GM23338 (cell line): ENCODE measurements at regions not wholly inside any gene's neighbourhood (a gene's known extent, or its start where the extent isn't known, plus 50 kb on each side); places are given as distances from the start of the nearest gene placed in this dataset.

ENCODE experiments used
- ATAC-seq: fragments of 200-7000 bp; cut with Tn5 transposase; 3 replicates; pipeline ENCODE4 v1.9.1; 2020
- DNase-seq: peaks from one replicate; pipeline ENCODE4 v3.0.0-alpha.2; 2015; ENCODE audit warnings: low spot score
- H2AFZ ChIP-seq: fragments of 200-600 bp; sonication (generic); 2 replicates; pipeline ENCODE4 v1.8.0; 2016; ENCODE audit warnings: antibody characterized with exemption, mild to moderate bottlenecking, moderate library complexity
- H3F3A ChIP-seq: fragments of 200-600 bp; sonication (generic); replicated peaks from 2 replicates; pipeline ENCODE4 v1.8.0; 2017; ENCODE audit warnings: antibody characterized with exemption, mixed run types, low read depth
- H3K27ac ChIP-seq: fragments of 200-600 bp; sonication (generic); 2 replicates; pipeline ENCODE4 v1.6.1; 2016; ENCODE audit warnings: low read depth
- H3K27me3 ChIP-seq: fragments of 200-600 bp; sonication (generic); 2 replicates; pipeline ENCODE4 v1.8.0; 2016; ENCODE audit warnings: mild to moderate bottlenecking, mixed run types, moderate library complexity; ENCODE audit not compliant: insufficient read depth
- H3K36me3 ChIP-seq: fragments of 200-600 bp; sonication (generic); 2 replicates; pipeline ENCODE4 v1.8.0; 2016; ENCODE audit warnings: mild to moderate bottlenecking; ENCODE audit not compliant: insufficient read depth
- H3K4me1 ChIP-seq: fragments of 200-600 bp; sonication (generic); 2 replicates; pipeline ENCODE4 v1.8.0; 2016; ENCODE audit warnings: mild to moderate bottlenecking, moderate library complexity; ENCODE audit not compliant: insufficient read depth
- H3K4me2 ChIP-seq: fragments of 200-600 bp; sonication (generic); 2 replicates; pipeline ENCODE4 v1.7.1; 2017; ENCODE audit warnings: mixed run types
- H3K4me3 ChIP-seq: fragments of 200-600 bp; sonication (generic); 2 replicates; pipeline ENCODE4 v1.6.1; 2016; ENCODE audit warnings: mixed run types
- H3K79me2 ChIP-seq: fragments of 200-600 bp; sonication (generic); replicated peaks from 2 replicates; pipeline ENCODE4 v1.8.0; 2017; ENCODE audit warnings: mild to moderate bottlenecking; ENCODE audit not compliant: insufficient read depth
- H3K9me2 ChIP-seq: fragments of 200-600 bp; sonication (generic); 2 replicates; pipeline ENCODE4 v1.8.0; 2017; ENCODE audit not compliant: insufficient read depth
- H4K20me1 ChIP-seq: fragments of 200-600 bp; sonication (generic); replicated peaks from 2 replicates; pipeline ENCODE4 v1.8.0; 2017; ENCODE audit warnings: mild to moderate bottlenecking; ENCODE audit not compliant: insufficient read depth
- H3K27ac Mint-ChIP-seq: 2 replicates; pipeline ENCODE4 v1.8.0; 2020; ENCODE audit warnings: inconsistent platforms, mild to moderate bottlenecking, moderate library complexity, mixed read lengths
- H3K27me3 Mint-ChIP-seq: 3 replicates; pipeline ENCODE4 v1.8.0; 2022; ENCODE audit warnings: low read depth, mild to moderate bottlenecking, moderate library complexity, mixed read lengths, inconsistent platforms; ENCODE audit not compliant: insufficient read depth, poor library complexity
- H3K36me3 Mint-ChIP-seq: 3 replicates; pipeline ENCODE4 v1.8.0; 2021; ENCODE audit warnings: low read depth, mild to moderate bottlenecking, inconsistent platforms, moderate library complexity, mixed read lengths
- H3K4me1 Mint-ChIP-seq: 3 replicates; pipeline ENCODE4 v1.8.0; 2020; ENCODE audit warnings: mild to moderate bottlenecking, inconsistent platforms, mixed read lengths
- H3K4me3 Mint-ChIP-seq: 3 replicates; pipeline ENCODE4 v1.8.0; 2021; ENCODE audit warnings: moderate library complexity, mild to moderate bottlenecking, inconsistent platforms, mixed read lengths
- H3K9me3 Mint-ChIP-seq: 3 replicates; pipeline ENCODE4 v1.8.0; 2020; ENCODE audit warnings: moderate library complexity, mild to moderate bottlenecking, inconsistent platforms, mixed read lengths
- CREB1 ChIP-seq: fragments of 250-450 bp; sonication (Bioruptor Pico); IDR thresholded peaks from 2 replicates; pipeline ENCODE4 v1.5.0; 2020; ENCODE audit warnings: low read depth, mild to moderate bottlenecking, moderate library complexity
- EZH2 ChIP-seq: fragments of 200-600 bp; sonication (generic); IDR thresholded peaks from one replicate; pipeline ENCODE4 v1.8.0; 2017; ENCODE audit warnings: antibody characterized with exemption, mild to moderate bottlenecking, low read depth; ENCODE audit not compliant: unreplicated experiment
- EZH2phosphoT487 ChIP-seq: fragments of 200-600 bp; sonication (generic); IDR thresholded peaks from one replicate; pipeline ENCODE4 v1.8.1; 2018; ENCODE audit warnings: antibody characterized with exemption; ENCODE audit not compliant: unreplicated experiment
- JUNB ChIP-seq: IDR thresholded peaks from one replicate; pipeline ENCODE4 v1.6.1; 2016; ENCODE audit warnings: antibody characterized with exemption; ENCODE audit not compliant: unreplicated experiment
- NANOG ChIP-seq: IDR thresholded peaks from 2 replicates; pipeline ENCODE4 v1.6.1; 2016; ENCODE audit warnings: antibody characterized with exemption, borderline replicate concordance
- POLR2AphosphoS5 ChIP-seq: IDR thresholded peaks from 2 replicates; pipeline ENCODE4 v1.6.1; 2016; ENCODE audit warnings: antibody characterized with exemption, low read depth
- STAT1 ChIP-seq: IDR thresholded peaks from one replicate; pipeline ENCODE4 v1.6.1; 2016; ENCODE audit warnings: antibody characterized with exemption; ENCODE audit not compliant: unreplicated experiment
- ZNF114 ChIP-seq: fragments of 250-450 bp; sonication (Bioruptor Pico); IDR thresholded peaks from 2 replicates; pipeline ENCODE4 v1.5.0; 2020; ENCODE audit warnings: mild to moderate bottlenecking, moderate library complexity
- ZNF331 ChIP-seq: fragments of 250-450 bp; sonication (Bioruptor Pico); IDR thresholded peaks from 2 replicates; pipeline ENCODE4 v1.5.0; 2020; ENCODE audit warnings: low read depth, mild to moderate bottlenecking, moderate library complexity
- TF ChIP-seq, protein P1 (sequence below): IDR thresholded peaks from 2 replicates; pipeline ENCODE4 v1.6.1; 2016; ENCODE audit warnings: antibody characterized with exemption
- TF ChIP-seq, protein P2 (sequence below), 2 experiments: fragments of 200-600 bp in 1 of 2; sonication (generic) in 1 of 2; conservative IDR thresholded peaks; 2 replicates each; pipeline versions ENCODE4 v1.5.1 to v1.6.1; 2016 to 2017; ENCODE audit warnings: antibody characterized with exemption in 2 of 2, low read depth in 2 of 2, mild to moderate bottlenecking in 2 of 2, moderate library complexity in 1 of 2
- TF ChIP-seq, protein P3 (sequence below): fragments of 250-450 bp; sonication (Bioruptor Pico); IDR thresholded peaks from 2 replicates; pipeline ENCODE4 v1.5.0; 2020; ENCODE audit warnings: mild to moderate bottlenecking, moderate library complexity
- TF ChIP-seq, protein P4 (sequence below): IDR thresholded peaks from one replicate; pipeline ENCODE4 v1.6.1; 2018; ENCODE audit warnings: antibody characterized with exemption; ENCODE audit not compliant: unreplicated experiment

DNA sequence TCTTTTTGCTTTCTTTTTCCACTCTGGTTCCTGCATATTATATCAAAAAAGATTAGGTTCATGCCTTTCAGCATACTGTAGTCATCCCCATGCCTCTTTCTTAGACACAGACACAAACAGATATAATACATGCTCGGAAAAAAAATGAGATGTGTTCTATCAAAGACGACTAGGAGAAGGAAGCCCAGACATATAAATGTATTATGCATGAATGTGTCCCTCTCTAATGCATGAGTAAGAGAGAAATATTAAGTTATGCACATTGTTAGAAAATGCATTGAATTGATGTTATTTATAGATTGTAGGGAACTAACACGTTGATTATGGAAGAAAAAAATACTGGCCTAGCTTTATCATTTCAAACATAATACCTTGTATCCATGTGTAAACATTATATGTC is 252.4 kb upstream of the BCHE start:
- Histone ChIP-seq H3K9me2 (no peaks in the 10 kb centered on the region), H3K4me1 (no peaks in the 10 kb centered on the region), H3K27me3 (no peaks in the 10 kb centered on the region), H3K36me3 (no peaks in the 10 kb centered on the region), H3K79me2 (no peaks in the 10 kb centered on the region), H4K20me1 (no peaks in the 10 kb centered on the region), H2AFZ (no peak overlapping the region), H3K4me2 (no peak overlapping the region), H3F3A (no peaks in the 10 kb centered on the region), H3K4me3 (no peak overlapping the region), H3K27ac (no peak overlapping the region)
- H3K4me1 Mint-ChIP-seq, result peaks cover 10% of the 10 kb centered on the region
- no peak overlapping the region for H3K27ac Mint-ChIP-seq
- no peaks in the 10 kb centered on the region for H3K36me3 Mint-ChIP-seq
- H3K27me3 Mint-ChIP-seq, result no peaks in the 10 kb centered on the region
- no peak for DNase-seq
- ATAC-seq, result no peak
- H3K4me3 Mint-ChIP-seq, result no peak overlapping the region
- no peaks in the 10 kb centered on the region for H3K9me3 Mint-ChIP-seq
- TF ChIP-seq EZH2 (no peak), POLR2AphosphoS5 (no peak), STAT1 (no peak), ZNF114 (no peak), EZH2phosphoT487 (no peak), ZNF331 (CRISPR knock-in tag) (no peak), NANOG (no peak), JUNB (no peak), CREB1 (CRISPR knock-in tag) (no peak)
- TF ChIP-seq, protein P1, sequence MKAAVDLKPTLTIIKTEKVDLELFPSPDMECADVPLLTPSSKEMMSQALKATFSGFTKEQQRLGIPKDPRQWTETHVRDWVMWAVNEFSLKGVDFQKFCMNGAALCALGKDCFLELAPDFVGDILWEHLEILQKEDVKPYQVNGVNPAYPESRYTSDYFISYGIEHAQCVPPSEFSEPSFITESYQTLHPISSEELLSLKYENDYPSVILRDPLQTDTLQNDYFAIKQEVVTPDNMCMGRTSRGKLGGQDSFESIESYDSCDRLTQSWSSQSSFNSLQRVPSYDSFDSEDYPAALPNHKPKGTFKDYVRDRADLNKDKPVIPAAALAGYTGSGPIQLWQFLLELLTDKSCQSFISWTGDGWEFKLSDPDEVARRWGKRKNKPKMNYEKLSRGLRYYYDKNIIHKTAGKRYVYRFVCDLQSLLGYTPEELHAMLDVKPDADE, result no peak
- TF ChIP-seq, protein P2, sequence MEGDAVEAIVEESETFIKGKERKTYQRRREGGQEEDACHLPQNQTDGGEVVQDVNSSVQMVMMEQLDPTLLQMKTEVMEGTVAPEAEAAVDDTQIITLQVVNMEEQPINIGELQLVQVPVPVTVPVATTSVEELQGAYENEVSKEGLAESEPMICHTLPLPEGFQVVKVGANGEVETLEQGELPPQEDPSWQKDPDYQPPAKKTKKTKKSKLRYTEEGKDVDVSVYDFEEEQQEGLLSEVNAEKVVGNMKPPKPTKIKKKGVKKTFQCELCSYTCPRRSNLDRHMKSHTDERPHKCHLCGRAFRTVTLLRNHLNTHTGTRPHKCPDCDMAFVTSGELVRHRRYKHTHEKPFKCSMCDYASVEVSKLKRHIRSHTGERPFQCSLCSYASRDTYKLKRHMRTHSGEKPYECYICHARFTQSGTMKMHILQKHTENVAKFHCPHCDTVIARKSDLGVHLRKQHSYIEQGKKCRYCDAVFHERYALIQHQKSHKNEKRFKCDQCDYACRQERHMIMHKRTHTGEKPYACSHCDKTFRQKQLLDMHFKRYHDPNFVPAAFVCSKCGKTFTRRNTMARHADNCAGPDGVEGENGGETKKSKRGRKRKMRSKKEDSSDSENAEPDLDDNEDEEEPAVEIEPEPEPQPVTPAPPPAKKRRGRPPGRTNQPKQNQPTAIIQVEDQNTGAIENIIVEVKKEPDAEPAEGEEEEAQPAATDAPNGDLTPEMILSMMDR (conservative IDR thresholded peaks at IDR 0.05; ENCODE audit: low read depth in 2 of 2), result no peak
- TF ChIP-seq, protein P3, sequence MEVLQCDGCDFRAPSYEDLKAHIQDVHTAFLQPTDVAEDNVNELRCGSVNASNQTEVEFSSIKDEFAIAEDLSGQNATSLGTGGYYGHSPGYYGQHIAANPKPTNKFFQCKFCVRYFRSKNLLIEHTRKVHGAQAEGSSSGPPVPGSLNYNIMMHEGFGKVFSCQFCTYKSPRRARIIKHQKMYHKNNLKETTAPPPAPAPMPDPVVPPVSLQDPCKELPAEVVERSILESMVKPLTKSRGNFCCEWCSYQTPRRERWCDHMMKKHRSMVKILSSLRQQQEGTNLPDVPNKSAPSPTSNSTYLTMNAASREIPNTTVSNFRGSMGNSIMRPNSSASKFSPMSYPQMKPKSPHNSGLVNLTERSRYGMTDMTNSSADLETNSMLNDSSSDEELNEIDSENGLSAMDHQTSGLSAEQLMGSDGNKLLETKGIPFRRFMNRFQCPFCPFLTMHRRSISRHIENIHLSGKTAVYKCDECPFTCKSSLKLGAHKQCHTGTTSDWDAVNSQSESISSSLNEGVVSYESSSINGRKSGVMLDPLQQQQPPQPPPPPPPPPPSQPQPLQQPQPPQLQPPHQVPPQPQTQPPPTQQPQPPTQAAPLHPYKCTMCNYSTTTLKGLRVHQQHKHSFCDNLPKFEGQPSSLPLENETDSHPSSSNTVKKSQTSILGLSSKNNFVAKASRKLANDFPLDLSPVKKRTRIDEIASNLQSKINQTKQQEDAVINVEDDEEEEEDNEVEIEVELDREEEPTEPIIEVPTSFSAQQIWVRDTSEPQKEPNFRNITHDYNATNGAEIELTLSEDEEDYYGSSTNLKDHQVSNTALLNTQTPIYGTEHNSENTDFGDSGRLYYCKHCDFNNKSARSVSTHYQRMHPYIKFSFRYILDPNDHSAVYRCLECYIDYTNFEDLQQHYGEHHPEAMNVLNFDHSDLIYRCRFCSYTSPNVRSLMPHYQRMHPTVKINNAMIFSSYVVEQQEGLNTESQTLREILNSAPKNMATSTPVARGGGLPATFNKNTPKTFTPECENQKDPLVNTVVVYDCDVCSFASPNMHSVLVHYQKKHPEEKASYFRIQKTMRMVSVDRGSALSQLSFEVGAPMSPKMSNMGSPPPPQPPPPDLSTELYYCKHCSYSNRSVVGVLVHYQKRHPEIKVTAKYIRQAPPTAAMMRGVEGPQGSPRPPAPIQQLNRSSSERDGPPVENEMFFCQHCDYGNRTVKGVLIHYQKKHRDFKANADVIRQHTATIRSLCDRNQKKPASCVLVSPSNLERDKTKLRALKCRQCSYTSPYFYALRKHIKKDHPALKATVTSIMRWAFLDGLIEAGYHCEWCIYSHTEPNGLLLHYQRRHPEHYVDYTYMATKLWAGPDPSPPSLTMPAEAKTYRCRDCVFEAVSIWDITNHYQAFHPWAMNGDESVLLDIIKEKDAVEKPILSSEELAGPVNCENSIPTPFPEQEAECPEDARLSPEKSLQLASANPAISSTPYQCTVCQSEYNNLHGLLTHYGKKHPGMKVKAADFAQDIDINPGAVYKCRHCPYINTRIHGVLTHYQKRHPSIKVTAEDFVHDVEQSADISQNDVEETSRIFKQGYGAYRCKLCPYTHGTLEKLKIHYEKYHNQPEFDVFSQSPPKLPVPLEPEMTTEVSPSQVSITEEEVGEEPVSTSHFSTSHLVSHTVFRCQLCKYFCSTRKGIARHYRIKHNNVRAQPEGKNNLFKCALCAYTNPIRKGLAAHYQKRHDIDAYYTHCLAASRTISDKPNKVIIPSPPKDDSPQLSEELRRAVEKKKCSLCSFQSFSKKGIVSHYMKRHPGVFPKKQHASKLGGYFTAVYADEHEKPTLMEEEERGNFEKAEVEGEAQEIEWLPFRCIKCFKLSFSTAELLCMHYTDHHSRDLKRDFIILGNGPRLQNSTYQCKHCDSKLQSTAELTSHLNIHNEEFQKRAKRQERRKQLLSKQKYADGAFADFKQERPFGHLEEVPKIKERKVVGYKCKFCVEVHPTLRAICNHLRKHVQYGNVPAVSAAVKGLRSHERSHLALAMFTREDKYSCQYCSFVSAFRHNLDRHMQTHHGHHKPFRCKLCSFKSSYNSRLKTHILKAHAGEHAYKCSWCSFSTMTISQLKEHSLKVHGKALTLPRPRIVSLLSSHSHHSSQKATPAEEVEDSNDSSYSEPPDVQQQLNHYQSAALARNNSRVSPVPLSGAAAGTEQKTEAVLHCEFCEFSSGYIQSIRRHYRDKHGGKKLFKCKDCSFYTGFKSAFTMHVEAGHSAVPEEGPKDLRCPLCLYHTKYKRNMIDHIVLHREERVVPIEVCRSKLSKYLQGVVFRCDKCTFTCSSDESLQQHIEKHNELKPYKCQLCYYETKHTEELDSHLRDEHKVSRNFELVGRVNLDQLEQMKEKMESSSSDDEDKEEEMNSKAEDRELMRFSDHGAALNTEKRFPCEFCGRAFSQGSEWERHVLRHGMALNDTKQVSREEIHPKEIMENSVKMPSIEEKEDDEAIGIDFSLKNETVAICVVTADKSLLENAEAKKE (CRISPR knock-in tag), result no peak
- TF ChIP-seq, protein P4, sequence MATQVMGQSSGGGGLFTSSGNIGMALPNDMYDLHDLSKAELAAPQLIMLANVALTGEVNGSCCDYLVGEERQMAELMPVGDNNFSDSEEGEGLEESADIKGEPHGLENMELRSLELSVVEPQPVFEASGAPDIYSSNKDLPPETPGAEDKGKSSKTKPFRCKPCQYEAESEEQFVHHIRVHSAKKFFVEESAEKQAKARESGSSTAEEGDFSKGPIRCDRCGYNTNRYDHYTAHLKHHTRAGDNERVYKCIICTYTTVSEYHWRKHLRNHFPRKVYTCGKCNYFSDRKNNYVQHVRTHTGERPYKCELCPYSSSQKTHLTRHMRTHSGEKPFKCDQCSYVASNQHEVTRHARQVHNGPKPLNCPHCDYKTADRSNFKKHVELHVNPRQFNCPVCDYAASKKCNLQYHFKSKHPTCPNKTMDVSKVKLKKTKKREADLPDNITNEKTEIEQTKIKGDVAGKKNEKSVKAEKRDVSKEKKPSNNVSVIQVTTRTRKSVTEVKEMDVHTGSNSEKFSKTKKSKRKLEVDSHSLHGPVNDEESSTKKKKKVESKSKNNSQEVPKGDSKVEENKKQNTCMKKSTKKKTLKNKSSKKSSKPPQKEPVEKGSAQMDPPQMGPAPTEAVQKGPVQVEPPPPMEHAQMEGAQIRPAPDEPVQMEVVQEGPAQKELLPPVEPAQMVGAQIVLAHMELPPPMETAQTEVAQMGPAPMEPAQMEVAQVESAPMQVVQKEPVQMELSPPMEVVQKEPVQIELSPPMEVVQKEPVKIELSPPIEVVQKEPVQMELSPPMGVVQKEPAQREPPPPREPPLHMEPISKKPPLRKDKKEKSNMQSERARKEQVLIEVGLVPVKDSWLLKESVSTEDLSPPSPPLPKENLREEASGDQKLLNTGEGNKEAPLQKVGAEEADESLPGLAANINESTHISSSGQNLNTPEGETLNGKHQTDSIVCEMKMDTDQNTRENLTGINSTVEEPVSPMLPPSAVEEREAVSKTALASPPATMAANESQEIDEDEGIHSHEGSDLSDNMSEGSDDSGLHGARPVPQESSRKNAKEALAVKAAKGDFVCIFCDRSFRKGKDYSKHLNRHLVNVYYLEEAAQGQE, result no peak
